LHCN-M2 (cell line): ENCODE measurements at regions not wholly inside any gene's neighbourhood (a gene's known extent, or its start where the extent isn't known, plus 50 kb on each side); places are given as distances from the start of the nearest gene placed in this dataset.

ENCODE experiments used
- DNase-seq: peaks from one replicate; pipeline ENCODE4 v3.0.0-alpha.2; 2012; ENCODE audit warnings: low read depth

GRCh38 chr1:79790950-79791349, 784.4 kb upstream of the ADGRL4 start:
- no peak for DNase-seq

GRCh38 chr1:79787631-79788030, 781.1 kb upstream of the ADGRL4 start:
- no peak for DNase-seq

- DNase-seq, result no peak
These were observed 779.4 kb upstream of the ADGRL4 start for GRCh38 chr1:79785964-79786363.

- no peak for DNase-seq
These were observed 779.0 kb upstream of the ADGRL4 start for GRCh38 chr1:79785561-79785960.

GRCh38 chr1:79781261-79781660, 774.7 kb upstream of the ADGRL4 start:
- no peak for DNase-seq

- no peak for DNase-seq
These were observed 771.1 kb upstream of the ADGRL4 start for GRCh38 chr1:79777481-79778219.

- no peak for DNase-seq
These were observed 768.9 kb upstream of the ADGRL4 start for GRCh38 chr1:79775402-79775801.

GRCh38 chr1:79773385-79773784, 766.9 kb upstream of the ADGRL4 start:
- DNase-seq, result no peak

- no peak for DNase-seq
These were observed 755.9 kb upstream of the ADGRL4 start for GRCh38 chr1:79762461-79762860.

- DNase-seq, result peak; percentile 3
These were observed 754.0 kb upstream of the ADGRL4 start for GRCh38 chr1:79760531-79760930.

GRCh38 chr1:79749607-79750006, 743.1 kb upstream of the ADGRL4 start:
- DNase-seq, result no peak

GRCh38 chr1:79745929-79746328, 739.4 kb upstream of the ADGRL4 start:
- DNase-seq, result no peak

- no peak for DNase-seq
These were observed 738.2 kb upstream of the ADGRL4 start for GRCh38 chr1:79744746-79745145.

- DNase-seq, result no peak
These were observed 735.3 kb upstream of the ADGRL4 start for GRCh38 chr1:79741720-79742421.

- no peak for DNase-seq
These were observed 731.6 kb upstream of the ADGRL4 start for GRCh38 chr1:79738101-79738500.

GRCh38 chr1:79737193-79737592, 730.7 kb upstream of the ADGRL4 start:
- DNase-seq, result no peak

GRCh38 chr1:79732950-79733349, 726.4 kb upstream of the ADGRL4 start:
- no peak for DNase-seq

GRCh38 chr1:79726911-79727310, 720.4 kb upstream of the ADGRL4 start:
- DNase-seq, result no peak

GRCh38 chr1:79726321-79726720, 719.8 kb upstream of the ADGRL4 start:
- no peak for DNase-seq

- DNase-seq, result peak; percentile 36
These were observed 709.9 kb upstream of the ADGRL4 start for GRCh38 chr1:79716447-79716846.

GRCh38 chr1:79714664-79715063, 708.1 kb upstream of the ADGRL4 start:
- DNase-seq, result no peak

- peak; percentile 10 for DNase-seq
These were observed 704.5 kb upstream of the ADGRL4 start for GRCh38 chr1:79711001-79711431.

- DNase-seq, result no peak
These were observed 702.2 kb upstream of the ADGRL4 start for GRCh38 chr1:79708646-79709265.
